GM18870 (cell line): ENCODE measurements at regions not wholly inside any gene's neighbourhood (a gene's known extent, or its start where the extent isn't known, plus 50 kb on each side); places are given as distances from the start of the nearest gene placed in this dataset.
A peak's percentile ranks its signal among the peaks of the same experiment; 100 is the strongest.
"Not testable (repeated sequence)": the region's sequence is repeated elsewhere in the genome, so short reads cannot be mapped to it uniquely, and the experiment has no call there.

ENCODE experiments used
- ATAC-seq: cut with Tn5 transposase; IDR thresholded peaks from one replicate; pipeline ENCODE4 v1.9.1; 2021; ENCODE audit warnings: moderate library complexity; ENCODE audit not compliant: unreplicated experiment

DNA sequence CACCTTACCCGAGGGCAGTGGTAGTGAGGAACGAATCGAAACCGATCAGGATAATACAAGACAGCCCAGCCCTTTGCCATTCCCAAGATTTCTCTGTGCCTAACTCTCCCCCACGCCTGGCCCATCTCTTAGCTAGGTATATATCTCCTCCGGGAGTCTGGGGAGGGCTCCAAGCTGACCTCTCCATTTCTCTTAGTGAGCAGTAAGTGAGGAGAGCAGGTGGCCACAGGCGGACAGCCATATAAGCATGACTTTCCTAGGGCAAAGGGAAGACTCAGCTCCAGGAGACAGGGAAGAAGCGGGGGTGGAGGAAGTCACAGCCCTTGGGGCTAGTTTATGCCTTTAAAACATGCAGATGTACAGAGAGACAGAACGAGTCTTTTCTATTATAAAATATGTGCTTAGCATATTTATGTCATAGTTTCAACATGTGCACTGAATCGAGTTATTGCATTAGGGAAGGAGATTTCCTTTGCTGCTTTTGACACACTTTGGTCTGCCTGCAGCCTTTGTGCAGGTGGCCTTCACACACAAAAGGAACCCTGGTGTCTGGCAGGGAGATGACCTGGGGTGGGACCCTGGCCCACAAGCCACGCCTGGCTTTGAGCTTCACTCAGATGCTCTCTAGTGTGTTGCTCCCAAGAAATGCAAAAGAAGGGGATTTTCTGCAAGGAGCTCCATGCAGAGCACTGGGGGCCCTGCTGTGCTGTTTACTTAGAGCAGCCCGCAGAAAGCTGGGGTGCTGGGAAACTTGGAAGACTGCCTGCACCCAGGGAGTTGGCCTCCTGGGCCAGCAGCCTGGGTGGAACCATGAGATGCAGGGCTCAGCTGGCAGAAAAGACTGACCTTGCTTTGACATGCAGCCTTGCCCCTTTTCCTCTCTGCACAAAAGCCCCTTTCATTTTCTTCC, 613.3 kb downstream of the BCOR start:
- ATAC-seq = no peak

GRCh38 chrX:39487166-39487968, 610.4 kb downstream of the BCOR start:
- no peak for ATAC-seq

DNA sequence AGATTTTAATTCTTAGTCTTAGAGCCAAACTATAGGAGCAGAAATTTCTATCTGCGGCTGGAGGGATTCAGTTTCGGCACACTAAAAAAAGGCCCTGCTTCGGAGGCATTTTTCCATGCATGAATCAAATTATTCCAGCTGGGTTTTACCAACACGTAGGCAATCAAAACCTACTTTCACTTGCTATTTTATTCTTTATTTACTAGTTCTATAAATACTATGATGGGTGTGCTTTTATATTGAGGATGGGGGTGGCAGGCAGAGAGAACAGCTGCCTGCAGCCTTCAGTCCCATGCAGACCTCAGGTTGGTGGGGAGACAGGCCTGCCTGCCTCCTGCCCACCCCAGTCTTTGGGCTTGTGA, 609.8 kb downstream of the BCOR start:
- ATAC-seq = no peak

DNA sequence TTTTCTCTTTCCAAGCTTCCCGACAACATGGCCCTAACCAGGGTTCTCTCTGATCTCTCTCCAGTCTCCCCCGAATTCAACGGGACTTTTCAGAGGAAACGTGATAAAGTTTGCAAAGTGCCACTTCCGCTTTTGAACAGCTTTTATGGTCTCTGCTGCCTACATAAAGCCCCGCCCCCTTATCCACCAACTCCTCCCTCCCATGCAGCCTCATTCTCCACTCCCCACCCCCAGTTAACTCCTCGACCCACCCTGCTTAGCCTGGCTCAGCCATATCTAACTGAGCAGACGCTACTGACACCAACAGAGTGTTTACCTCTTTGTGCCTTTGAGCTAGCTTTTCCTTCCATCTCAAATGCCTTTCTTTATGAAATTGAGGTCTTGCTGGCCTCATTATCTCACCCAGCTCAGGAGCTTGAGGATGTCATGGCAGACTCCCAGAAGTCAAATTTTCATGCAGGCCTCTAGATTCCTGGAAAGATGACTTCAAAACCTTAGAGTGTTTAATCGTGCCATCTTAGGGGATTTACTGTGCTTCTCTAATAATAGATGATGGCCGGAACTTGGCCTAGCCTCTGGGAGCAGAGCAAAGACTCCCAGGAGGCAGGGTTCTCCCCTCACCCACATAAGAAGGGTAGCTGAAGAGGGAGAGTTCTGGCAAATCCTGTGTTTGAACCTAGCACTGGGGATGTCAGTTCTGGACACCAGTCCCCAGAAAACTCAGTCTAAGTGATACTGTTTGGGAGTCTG, 606.0 kb downstream of the BCOR start:
- peak; percentile 59 for ATAC-seq

DNA sequence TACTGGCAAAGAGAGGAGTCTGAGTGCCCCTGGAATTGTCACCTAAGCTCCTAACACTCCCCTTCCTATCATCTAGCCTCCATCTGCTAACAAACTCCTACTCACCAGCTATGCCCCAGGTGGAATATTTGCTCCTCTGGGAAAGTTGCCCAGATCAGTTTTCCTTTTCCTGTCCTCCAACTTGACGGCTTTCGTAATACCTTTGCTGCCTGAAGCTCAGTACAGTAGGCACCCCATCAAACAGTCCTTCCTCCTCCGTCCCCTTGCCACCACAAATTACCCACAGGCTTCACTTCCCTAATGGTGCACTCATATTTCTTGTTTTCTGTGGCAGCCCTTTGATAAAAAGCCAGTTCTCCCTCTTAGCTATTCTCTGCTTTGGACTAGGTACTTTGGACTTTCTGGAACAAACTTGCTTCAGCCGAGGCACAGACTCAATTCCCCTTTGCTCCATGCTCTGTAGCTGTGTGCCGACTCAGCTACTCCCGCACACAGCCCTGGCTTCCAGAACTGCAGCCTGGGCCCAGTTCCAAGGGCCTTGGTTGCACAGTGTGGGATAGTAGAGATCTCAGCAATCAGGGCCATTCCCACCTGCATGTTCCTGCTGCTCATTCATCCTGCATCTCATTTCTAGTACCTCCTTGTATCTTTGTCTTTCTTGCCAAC, 605.1 kb downstream of the BCOR start:
- ATAC-seq = no peak

- no peak for ATAC-seq
Observed at GRCh38 chrX:39493168-39493567, 604.6 kb downstream of the BCOR start.

GRCh38 chrX:39497117-39497516, 600.6 kb downstream of the BCOR start:
- not testable (repeated sequence) for ATAC-seq

GRCh38 chrX:39497702-39498265, 600.0 kb downstream of the BCOR start:
- ATAC-seq = no peak

DNA sequence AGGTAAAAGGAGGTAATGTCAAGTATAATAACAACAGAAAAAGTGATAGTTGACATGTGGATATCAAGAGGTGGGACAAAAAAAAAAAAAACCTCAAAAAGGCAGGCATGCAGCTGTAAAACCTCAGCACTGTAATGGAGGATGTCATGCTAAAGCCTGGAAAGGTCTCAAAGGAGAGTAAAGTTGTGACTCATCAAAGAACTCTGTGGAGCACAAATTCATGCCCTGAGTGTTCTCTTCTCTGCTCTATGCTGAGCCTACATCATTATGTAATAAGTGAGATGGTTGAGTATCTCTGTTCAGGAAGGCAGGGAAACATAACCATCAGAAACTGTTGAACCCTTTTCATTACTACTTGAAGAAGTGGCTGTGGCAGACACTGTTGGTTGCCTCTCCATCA, 597.8 kb downstream of the BCOR start:
- ATAC-seq = no peak

DNA sequence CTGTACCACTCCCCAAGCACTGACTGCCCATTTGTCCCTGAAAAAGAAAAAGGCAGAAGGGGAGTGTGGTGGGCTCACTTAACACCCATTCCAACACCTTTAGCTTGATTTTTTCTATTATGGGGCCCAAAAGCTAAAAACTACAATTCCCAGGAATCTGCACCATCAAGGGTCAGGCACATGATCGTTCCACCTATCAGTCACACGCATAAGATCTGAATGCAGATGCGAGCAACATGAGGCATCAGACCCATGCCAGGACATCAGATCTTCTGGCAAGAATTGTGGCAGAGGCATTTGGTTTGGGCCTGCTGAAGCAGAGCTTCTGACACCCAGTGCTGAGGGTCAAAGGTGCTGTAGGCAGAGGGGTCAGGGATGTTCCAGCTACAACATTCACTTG, 595.9 kb downstream of the BCOR start:
- no peak for ATAC-seq

DNA sequence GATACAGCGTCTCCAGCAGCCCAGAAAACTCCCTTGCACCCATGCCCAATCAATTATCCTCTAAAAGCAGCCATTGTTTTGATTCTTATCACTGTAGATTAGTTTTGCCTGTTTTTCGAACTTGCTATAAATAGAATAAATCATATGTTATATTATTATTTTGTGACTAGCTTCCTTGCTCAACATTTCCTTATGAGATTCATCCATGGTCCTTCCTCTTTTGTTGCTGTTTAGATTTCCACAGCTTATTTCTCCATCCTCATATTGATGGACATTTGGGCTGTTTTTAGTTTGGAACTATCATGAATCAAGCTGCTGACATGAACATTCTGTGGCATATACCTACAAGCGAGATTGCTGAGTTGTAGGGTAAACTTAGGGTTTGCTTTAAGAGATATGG, 595.3 kb downstream of the BCOR start:
- ATAC-seq = no peak

DNA sequence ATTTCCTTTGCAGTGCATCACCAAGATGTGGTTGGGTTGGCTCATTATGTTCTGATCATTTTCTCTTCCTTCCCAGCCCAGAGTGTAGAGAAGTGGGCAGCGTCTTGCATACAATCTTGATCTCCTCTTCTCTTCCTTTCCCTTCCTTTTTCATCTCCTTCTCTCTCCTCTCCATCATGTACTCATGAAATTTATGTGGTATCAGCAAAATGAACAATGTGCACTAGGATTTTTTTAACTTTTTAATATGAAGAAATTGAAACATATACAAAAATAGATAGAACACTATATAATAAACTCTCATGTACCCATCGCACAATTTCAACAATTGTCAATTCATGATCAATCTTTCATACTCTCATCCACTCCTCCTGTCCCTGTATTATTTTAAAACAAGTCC, 593.5 kb downstream of the BCOR start:
- ATAC-seq = no peak

DNA sequence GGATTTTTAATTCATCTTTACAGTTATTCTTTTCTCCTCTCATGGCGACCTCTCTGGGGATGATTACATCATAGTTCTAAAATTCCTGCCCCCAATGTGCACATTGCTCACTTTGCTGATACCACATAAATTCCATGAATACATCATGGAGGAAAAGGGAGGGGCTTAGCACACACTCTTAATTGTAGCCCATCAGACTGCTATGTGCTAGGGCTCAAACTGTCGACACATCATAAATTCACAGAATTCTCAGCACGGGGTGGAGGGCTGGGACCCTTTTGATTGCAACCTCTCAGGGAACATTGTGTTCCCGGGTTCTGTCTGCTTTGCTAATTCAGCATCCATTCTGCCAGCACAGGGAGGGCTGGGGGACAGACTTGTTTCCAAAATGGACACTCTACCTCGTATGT, 592.9 kb downstream of the BCOR start:
- no peak for ATAC-seq

DNA sequence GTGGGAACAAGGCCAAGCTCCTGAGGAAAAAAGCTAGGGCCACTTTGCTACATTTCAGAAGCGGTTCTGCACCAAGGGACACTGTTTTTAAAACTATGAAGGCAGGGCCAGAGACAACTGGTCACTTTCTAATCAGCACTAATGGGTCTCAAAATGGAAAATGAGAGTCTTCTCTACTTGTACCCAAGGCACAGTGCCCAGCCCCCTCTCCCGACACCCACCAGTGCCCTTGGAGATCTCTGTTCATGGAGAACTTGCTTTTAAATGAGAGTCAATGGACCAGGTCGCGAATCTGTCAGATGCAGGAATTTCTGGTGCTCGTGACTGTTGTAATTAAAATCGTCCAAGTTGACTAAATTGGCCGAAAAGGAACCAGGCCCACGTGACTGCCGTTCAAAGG, 591.6 kb downstream of the BCOR start:
- no peak for ATAC-seq

GRCh38 chrX:39507034-39507433, 590.7 kb downstream of the BCOR start:
- ATAC-seq = no peak

DNA sequence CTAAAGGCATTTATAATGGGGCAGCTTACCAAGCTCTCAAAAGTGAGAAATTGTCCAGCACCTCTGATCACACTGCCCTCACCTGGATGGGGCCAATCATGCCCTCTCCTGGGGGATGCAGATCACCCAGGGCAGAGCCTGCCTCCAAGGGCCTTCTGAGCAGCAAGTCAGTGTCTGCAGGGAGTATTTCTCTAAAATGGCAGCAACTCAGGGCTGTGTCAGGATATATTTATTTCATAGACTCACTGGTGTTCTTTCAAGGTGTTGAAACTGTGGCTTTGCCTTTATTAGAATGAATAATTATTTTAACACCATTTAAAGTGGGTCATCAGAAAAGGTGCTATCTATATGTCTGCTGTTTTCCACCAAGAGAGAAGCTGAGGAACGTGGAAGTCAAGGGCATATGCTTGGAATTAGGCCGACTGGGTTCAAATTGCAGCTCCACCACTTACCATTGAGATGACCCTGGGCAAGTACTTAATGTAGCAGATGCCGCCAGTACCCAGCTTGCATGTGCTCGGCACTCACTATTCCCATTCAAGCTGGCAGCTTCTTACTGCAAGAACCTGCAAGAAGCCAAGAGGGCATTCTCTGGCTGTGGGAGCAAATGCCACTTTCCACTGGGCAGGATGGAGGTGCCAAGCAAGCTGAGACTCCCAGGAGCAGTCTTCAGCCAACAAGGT, 590.0 kb downstream of the BCOR start:
- ATAC-seq = no peak

- ATAC-seq = no peak
Observed at GRCh38 chrX:39508300-39508692, 589.5 kb downstream of the BCOR start.

DNA sequence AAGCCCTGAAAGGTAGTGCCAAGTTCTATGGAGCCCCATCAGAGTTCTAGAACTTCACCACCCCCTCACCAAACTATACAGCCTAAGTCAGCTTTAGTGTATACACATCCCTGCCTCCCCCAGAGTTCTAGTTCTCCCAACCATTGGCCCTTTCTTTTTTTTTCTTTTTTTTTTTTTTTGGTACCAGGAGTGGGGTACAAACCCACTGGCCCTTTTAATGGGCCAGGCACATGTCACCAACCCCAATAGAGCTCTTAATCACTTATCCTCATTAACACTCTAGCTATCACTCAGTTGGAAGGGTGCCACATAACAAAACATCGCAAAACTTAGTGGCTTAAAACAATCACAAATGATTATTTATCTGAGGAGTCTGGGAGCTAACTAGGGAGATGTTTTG, 588.6 kb downstream of the BCOR start:
- no peak for ATAC-seq

GRCh38 chrX:39513836-39514235, 583.9 kb downstream of the BCOR start:
- no peak for ATAC-seq

DNA sequence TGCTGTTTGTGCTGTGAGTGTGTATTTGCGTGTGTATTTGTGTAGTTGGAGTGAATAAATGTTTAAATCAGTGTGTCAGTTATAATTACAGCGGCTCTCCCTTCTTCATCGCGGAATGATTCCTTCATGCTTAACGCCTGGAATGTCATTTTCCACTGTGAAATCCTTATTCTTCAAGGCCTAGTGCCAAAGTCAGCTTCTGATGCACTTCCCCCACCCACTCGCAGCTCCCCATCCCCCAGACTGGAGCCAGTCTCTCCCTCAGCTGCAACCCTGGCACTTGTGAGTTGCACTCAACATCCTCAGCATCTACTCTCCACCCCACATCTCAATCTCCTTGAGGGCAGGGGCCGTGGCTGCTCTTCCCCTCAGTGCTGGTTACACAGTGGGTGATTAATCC, 583.0 kb downstream of the BCOR start:
- ATAC-seq = no peak
